GM13977 (cell line): ENCODE measurements at regions not wholly inside any gene's neighbourhood (a gene's known extent, or its start where the extent isn't known, plus 50 kb on each side); places are given as distances from the start of the nearest gene placed in this dataset.

ENCODE experiments used
- DNase-seq: peaks from one replicate; pipeline ENCODE4 v3.0.0; 2012; ENCODE audit warnings: low spot score
- CTCF ChIP-seq: IDR thresholded peaks from 2 replicates; pipeline ENCODE4 v1.5.1; 2012; ENCODE audit warnings: mild to moderate bottlenecking, control low read depth; ENCODE audit not compliant: insufficient read depth; ENCODE audit errors: extremely low read depth, missing control alignments
- in situ Hi-C: fragments of 300-500 bp; cut with MboI; formaldehyde crosslinking; loops from one replicate; pipeline ENCODE4 v1.12.0; 2022; ENCODE audit warnings: low sequenced_read_pairs, low pct_unique_long_range_greater_than_20kb, mixed read lengths, inconsistent platforms; ENCODE audit not compliant: unreplicated experiment

GRCh38 chr2:24439971-24440340 is 51.1 kb upstream of the NCOA1 start:
- no peak for TF ChIP-seq CTCF

GRCh38 chr2:24439280-24439970 is 51.6 kb upstream of the NCOA1 start:
- TF ChIP-seq CTCF: no peak
- DNase-seq: no peak
- in situ Hi-C loops: no loop called here

More at GRCh38 chr2:24439971-24440340, 51.1 kb upstream of the NCOA1 start:
- in situ Hi-C loops: no loop called here
- no peak for DNase-seq

GRCh38 chr2:24438106-24438505 is 52.9 kb upstream of the NCOA1 start:
- no peak for TF ChIP-seq CTCF
- DNase-seq: no peak
- in situ Hi-C loops: no loop called here

GRCh38 chr2:24435391-24436316 is 55.4 kb upstream of the NCOA1 start:
- TF ChIP-seq CTCF: no peak
- in situ Hi-C loops: no loop called here
- DNase-seq: no peak

GRCh38 chr2:24434541-24434940 is 56.5 kb upstream of the NCOA1 start:
- DNase-seq: no peak
- no peak for TF ChIP-seq CTCF
- in situ Hi-C loops: no loop called here

- no peak for TF ChIP-seq CTCF
- in situ Hi-C loops: no loop called here
- no peak for DNase-seq
Measured at GRCh38 chr2:24432735-24433134, 58.3 kb upstream of the NCOA1 start.
